Activated T-cell treated with anti-CD3 and anti-CD28 coated beads, Interleukin-2, amount 50 U/mL, for 72 hours (primary cell): ENCODE measurements at regions not wholly inside any gene's neighbourhood (a gene's known extent, or its start where the extent isn't known, plus 50 kb on each side); places are given as distances from the start of the nearest gene placed in this dataset.
"Not testable (repeated sequence)": the region's sequence is repeated elsewhere in the genome, so short reads cannot be mapped to it uniquely, and the experiment has no call there.

ENCODE experiments used
- ATAC-seq, 2 donors: fragments of 150-1000 bp; cut with Tn5 transposase; replicated peaks in 1 of 2; 2 replicates each; pipeline ENCODE4 v1.10.0; 2021; ENCODE audit warnings: moderate library complexity in 2 of 2, mild to moderate bottlenecking in 1 of 2
- DNase-seq, 2 donors: peaks; one replicate each; pipeline ENCODE4 v3.0.0; 2021 to 2022; ENCODE audit warnings: mixed read lengths in 1 of 2
- H3K27ac Mint-ChIP-seq: one replicate; pipeline ENCODE4 v1.8.0; 2022; ENCODE audit warnings: mild to moderate bottlenecking, moderate library complexity, mixed read lengths
- H3K27me3 Mint-ChIP-seq: one replicate; pipeline ENCODE4 v1.8.0; 2022; ENCODE audit warnings: low read depth, mixed read lengths
- H3K36me3 Mint-ChIP-seq, 2 donors: one replicate each; pipeline ENCODE4 v1.8.0; 2022; ENCODE audit warnings: mixed read lengths in 2 of 2, mild to moderate bottlenecking in 1 of 2; ENCODE audit not compliant: insufficient read depth in 2 of 2
- H3K4me1 Mint-ChIP-seq: one replicate; pipeline ENCODE4 v1.8.0; 2022; ENCODE audit warnings: low read depth, mixed read lengths
- H3K4me3 Mint-ChIP-seq, 2 donors: one replicate each; pipeline ENCODE4 v1.8.0; 2022; ENCODE audit warnings: mild to moderate bottlenecking in 2 of 2, mixed read lengths in 2 of 2, moderate library complexity in 2 of 2
- H3K9me3 Mint-ChIP-seq, 2 donors: one replicate each; pipeline ENCODE4 v1.8.0; 2022; ENCODE audit warnings: mixed read lengths in 2 of 2

- ATAC-seq (no peak), DNase-seq (no peak)
- H3K9me3 Mint-ChIP-seq, result no peaks in the 10 kb centered on the region
- peaks cover 8 to 14% of the 10 kb centered on the region in 2 donors for H3K36me3 Mint-ChIP-seq
- H3K4me3 Mint-ChIP-seq, result peak overlapping the region; percentile 97 to 99
- H3K27me3 Mint-ChIP-seq, result no peaks in the 10 kb centered on the region
- H3K27ac Mint-ChIP-seq, result peak overlapping the region; percentile 50
- peaks cover 42% of the 10 kb centered on the region for H3K4me1 Mint-ChIP-seq
Measured at GRCh38 chr19:24032651-24033050, 54.3 kb upstream of the ZNF254 start.

GRCh38 chr19:24033301-24033962 lies 53.6 kb upstream of the ZNF254 start:
- H3K27me3 Mint-ChIP-seq, result no peaks in the 10 kb centered on the region
- peak; percentile 97 to 98 for ATAC-seq
- H3K4me3 Mint-ChIP-seq, result peak overlapping the region; percentile 97 to 99
- peaks cover 8 to 16% of the 10 kb centered on the region in 2 donors for H3K36me3 Mint-ChIP-seq
- no peaks in the 10 kb centered on the region for H3K9me3 Mint-ChIP-seq
- peak; percentile 77 to 84 for DNase-seq
- peaks cover 42% of the 10 kb centered on the region for H3K4me1 Mint-ChIP-seq
- H3K27ac Mint-ChIP-seq, result peak overlapping the region; percentile 99

GRCh38 chr19:24033963-24034342 lies 53.0 kb upstream of the ZNF254 start:
- no peaks in the 10 kb centered on the region for H3K27me3 Mint-ChIP-seq
- H3K9me3 Mint-ChIP-seq, result no peaks in the 10 kb centered on the region
- peak overlapping the region; percentile 97 to 99 for H3K4me3 Mint-ChIP-seq
- ATAC-seq (peak; percentile 45 to 46), DNase-seq (peak; percentile 27 to 31)
- H3K27ac Mint-ChIP-seq, result peak overlapping the region; percentile 99
- peaks cover 45% of the 10 kb centered on the region for H3K4me1 Mint-ChIP-seq
- H3K36me3 Mint-ChIP-seq, result peaks cover 8 to 19% of the 10 kb centered on the region in 2 donors

GRCh38 chr19:24035261-24035880 lies 51.6 kb upstream of the ZNF254 start:
- not testable (repeated sequence) for DNase-seq, ATAC-seq, H3K9me3 Mint-ChIP-seq, H3K27ac Mint-ChIP-seq, H3K27me3 Mint-ChIP-seq
- H3K4me3 Mint-ChIP-seq, result peak overlapping the region; percentile 97 to 99
- peaks cover 51% of the 10 kb centered on the region for H3K4me1 Mint-ChIP-seq
- peaks cover 8 to 24% of the 10 kb centered on the region in 2 donors for H3K36me3 Mint-ChIP-seq
